IPS DF 19.7 (cell line): ENCODE measurements at regions not wholly inside any gene's neighbourhood (a gene's known extent, or its start where the extent isn't known, plus 50 kb on each side); places are given as distances from the start of the nearest gene placed in this dataset.

Source experiments
- DNase-seq: peaks from one replicate; pipeline ENCODE4 v3.0.0-alpha.2; 2013; ENCODE audit warnings: low read depth, low spot score

DNA sequence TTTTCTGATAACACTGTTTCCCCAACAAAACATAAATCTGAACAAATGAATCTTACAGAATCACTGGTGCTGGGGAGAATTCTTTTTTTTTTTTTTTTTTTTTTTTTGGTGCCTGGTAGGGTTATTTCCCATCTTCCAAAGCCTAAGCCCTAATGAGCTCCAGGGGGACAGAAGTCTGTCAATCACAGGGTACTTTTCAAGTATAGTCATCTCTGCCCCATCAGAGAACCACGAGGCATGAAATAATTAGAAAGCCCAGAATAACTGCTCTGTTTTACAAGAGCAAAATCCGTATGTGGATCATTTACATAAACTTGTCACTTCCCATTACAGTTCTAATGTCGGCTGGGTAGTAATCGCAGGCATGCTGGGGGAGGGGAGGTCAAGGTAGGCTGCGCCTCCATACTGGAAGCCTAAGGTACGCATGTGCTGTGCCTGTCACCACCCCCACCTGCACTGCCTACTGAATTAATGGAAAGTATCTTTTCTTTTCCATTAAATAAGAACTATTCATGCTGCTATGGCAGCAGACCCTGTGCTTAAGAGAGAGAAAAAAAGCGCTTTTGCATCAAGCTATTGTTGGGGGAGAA is 164.7 kb upstream of the LEF1 start:
- DNase-seq, result no peak

DNA sequence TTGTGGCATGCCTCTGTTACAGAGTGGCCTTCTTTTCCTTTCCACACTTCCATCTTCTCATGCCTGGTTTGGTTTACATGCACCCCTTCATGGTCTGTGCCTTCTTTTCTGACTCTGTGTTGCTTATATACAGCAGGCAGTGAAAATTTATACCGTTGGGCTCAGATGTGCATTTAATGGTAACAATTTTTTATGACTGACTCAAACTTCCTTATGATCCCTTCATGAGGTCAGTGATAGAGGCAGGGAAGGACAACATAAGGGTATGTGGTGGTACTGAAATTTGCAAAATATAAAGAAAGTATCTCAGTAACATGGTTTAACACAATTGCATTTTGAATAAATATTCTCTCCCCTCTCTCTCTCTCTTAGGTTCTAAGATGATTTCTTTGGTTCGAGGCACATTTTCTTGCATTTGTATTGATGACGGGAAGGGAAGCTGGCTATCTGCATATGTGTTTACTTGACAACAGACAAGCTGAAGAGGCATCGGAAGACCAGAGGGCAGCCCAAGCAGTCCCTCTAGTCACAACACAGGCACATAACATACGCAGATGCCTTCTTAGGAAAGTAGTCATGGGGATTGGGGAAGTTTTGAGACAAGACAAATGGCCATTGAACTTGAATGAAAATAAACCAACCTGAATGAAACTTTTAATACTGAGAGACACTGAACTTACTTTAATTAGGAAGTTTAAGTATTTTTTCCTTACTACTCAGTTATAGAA is 163.3 kb upstream of the LEF1 start:
- DNase-seq, result no peak

DNA sequence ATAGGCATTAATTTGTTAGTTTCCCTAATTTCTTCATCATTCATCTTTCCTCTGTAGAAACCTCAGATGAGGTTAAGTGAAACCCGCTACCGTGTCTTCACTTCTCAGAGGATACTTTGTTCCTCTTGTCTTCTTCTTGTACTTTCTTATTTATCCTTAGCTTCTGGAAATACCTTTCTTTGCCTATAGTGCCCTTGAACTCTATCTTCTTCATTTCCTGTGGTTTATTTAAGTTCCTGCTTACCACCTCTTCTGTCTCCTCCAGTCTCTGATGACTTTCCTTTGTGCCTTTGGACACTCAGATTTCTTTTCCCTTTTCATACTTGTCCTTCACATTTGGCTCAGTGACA is 159.6 kb upstream of the LEF1 start:
- DNase-seq, result no peak

DNA sequence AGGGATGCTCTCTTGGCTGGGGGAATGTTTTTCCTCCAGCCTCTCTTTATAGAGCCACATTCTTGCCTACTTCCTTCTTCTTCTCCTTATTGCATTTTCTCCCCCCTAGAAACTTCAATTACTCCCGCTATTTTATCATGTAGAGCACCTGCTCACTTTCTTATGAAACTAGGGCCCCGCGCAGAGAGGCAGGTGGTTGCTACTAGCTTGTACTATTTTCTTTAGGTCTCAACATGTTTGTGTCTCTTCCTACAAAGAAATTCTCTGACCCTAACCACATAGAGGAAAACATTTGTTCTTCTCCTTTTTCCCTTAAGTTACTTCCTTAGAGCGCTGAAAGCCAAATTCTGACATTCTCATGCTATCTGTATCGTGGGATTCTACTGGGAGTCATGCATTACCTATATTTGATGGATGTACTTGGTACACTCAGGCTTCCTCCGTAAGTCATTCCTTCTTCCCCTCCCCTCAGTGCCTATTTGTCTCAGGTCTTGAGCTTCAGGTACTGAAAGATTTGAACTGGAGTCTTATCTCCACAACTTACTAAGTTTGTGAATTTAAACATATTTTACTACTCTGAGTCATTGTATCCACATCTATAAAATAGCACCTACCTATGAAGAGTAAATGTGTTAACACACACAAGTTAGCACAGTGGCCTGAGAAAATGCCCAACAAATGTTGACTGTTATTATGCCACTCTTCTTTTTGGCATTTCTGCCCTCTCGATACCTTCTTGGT is 159.1 kb upstream of the LEF1 start:
- no peak for DNase-seq

DNA sequence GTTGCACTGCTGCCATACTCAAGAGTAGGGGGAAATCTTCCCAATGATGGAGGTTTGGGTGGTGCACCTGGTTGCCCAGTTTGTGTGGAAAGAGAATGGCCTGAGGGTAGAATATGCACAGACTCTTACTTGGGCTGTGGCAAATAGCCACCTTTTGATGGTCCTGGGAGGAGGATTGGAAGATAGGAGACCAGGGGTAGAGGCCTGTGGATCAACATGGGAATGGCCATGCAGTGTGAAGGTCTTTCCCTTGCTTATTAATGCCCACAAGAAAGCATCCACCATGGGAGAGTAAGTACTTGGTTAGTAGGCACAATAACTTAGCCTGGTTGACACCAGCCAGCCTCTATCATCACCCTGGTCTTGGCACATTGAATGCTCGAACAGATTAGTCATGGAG is 156.8 kb upstream of the LEF1 start:
- no peak for DNase-seq

DNA sequence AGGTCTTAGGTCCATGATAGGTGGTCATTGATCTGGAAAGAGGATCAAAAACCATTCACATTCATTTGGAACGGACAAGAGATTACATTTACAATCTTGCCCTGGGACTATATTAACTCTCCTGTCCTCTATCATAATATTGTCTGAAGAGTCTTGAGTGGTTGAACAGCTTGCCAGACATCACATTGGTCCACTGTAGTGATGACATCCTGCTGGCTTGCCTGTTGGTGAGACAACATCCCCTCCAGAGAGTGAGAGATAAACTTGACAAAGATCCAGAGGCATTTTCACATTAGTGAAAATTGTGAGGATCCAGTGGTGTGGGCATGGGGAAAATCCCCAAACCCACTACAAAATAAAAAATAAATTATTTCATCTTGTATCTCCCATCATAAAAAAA is 155.7 kb upstream of the LEF1 start:
- DNase-seq, result no peak

DNA sequence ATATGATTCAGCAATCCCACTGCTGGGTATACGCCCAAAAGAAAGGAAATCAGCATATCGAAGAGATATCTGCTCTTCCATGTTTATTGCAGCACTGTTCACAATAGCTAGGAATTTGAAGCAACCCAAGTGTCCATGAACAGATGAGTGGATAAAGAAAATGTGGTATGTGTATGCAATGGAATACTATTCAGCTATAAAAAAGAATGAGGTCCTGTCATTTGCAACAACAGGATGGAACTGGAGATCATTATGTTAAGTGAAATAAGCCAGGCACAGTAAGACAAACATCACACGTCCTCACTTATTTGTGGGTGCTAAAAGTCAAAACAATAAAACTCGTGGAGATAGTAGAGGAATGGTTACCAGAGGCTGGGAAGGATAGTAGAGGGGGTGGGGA is 153.8 kb upstream of the LEF1 start:
- no peak for DNase-seq

DNA sequence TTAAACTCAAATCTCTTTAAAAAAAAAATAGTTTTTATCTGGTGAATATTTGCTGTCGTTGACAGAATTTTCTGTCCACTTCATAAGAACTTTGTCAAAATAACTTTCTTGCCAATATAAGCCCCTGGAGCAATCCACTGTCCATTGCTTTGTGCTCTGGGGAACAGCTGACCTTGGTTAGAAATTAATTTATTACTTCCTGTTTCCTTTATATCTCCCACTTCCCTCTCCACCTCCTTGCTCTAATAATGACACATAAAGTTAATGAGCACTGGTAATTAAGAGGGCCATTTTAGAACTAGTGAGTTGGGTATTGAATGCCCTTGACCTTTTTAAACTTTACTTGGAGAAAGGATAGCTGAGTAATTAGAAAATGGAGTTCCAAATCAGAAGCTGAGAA is 151.3 kb upstream of the LEF1 start:
- DNase-seq, result no peak

DNA sequence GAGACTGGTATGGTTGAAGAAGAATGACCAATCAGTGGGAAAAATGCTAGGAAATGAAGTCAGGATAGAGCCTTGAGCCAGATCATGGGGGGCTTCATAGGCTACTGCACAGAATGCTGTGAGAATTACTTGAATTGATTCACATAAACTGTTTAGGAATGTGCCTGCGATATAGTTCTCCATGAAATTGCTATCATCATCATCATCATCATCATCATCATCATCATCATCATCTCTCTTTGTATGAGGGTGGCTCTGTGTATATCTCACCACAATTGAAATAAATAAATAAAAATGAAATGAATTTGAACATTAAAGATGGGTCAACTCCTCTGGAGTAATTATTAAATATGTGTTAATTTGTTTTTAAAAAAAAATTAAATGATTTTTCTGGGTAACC is 148.6 kb upstream of the LEF1 start:
- no peak for DNase-seq

DNA sequence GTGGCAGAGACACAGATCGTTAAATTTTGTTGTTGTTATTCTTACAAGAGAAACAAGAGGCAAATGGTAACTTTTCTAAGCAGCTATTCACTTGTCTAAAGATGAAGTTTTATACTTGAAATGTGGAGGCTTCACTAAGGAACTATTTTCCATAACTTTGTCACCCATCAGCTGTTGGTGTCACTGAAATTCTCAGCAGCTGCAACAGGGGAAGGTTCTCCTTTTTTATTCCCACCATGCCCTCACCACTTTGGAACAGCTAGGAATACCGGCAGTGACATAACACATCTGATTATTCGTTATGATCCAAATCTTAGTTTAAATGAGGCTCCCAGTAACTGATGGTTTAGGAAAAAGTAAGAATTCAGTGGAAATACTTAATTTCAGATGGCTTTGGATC is 147.0 kb upstream of the LEF1 start:
- no peak for DNase-seq

DNA sequence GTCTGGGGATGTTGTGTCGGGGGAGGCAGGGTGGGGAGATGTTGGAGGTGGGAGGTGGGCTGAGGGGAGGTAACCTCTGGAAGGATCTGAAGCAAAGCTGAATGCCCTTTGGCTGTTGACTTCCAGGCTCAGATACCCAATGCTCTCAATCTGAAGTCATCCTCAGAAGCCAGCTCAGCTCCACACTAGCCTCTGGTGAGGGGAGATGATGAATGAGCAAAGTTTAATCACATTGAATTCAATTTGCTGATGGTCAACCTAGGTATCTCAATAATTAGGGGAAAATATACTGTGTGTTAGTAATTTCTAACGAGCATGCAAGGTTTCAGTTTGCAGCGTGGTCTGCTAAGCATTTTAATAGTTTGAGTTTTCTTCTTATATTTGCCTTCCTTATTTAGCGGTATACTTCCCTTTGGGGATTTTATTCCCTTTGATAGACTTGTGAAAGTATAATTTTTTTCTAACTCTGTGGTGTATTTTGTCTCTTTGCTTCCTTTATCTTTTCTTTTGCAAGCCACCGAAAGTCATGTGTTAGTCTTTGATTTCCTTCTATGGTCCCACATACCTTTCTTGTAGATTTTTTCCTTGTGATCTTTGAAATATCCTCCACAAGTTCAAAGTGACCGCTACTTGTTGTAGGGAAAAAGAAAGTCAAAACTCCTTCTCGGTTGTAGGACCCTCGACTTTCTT is 146.3 kb upstream of the LEF1 start:
- DNase-seq, result no peak

DNA sequence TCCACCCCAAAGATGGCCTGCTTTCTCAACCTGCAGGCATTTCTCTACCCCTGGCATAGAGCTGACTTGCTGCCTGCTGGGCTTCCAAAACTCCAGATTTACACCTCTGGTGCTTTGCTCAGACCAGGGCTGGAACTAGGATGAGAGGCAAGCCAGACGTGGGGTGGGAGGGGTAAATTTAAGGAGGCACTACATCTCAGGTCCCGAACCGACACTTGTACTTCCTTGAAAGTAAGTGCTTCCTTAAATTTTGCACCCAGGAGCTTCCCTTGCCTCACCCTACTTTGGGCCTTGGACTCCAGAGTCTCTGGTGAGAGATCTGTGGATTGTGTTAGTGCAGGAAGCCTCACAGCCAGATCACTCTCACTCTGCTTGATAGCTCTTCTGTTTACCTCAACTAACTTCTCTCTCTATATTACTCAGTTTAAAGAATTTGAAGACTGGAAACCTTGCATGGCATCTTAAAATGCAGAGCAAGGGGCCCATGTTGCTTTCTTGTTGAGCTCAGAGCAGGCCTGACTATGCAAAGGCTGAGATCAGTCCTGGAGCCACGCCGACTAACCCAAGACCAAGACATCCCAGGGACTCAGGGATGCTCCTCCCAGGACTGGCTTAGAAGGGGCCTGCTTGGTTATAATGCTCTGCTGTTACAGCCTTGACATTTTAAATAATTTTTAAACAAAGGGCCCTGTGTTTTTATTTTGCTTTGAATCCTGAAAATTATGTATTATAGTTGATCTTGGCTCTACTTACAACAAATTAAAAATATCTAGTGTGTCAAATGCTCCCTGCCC is 145.0 kb upstream of the LEF1 start:
- DNase-seq, result no peak

DNA sequence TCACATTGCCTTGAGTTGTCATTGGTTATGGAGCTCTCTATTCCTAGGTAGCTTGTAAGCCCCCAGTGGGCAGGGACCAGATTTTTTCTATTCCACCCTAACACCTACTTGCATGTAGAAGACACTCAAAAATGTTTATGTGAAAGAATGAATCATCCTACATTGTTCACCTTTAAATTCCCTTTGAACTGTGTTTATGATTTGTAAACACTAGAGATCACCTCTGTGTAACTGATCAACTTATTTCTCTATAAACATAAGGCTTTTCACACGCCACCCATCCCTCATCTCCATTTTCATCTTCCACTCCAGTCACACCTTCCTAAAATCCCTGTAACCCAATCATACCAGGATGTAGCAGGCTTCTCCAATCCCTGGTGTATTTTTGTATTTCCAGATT is 142.6 kb upstream of the LEF1 start:
- no peak for DNase-seq

DNA sequence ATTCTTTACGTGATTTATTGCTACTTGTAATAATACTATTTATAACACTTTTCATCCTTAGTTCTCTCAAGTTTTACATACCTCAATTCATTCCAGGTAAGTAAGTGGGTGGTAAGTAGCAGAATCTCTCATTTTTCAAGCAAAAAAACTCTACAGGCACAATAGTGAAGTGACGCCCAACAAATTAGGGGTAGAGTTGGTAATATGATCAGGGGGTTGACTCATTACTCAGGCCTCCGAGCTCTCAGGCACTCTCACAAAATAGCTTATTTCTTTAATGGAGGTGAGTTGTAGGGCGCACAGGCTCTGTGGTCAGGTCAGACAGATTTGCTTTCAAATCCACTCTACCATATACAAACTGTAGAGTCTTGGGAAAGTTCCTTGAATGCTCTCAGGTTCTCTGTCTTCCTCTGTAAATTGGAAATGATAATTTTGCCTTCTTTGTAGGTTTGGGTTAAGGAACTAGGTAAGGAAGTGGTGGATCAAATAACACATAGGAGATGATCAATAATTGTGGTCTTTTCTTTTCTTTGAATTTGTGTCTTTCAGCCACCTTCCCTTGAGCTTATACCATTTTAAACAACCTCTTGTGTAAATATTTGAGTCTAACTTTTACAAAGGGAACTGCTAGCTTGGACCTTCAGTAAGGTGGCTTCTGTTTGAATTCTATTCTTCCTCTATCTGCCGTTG is 134.9 kb upstream of the LEF1 start:
- peak; percentile 9 for DNase-seq

DNA sequence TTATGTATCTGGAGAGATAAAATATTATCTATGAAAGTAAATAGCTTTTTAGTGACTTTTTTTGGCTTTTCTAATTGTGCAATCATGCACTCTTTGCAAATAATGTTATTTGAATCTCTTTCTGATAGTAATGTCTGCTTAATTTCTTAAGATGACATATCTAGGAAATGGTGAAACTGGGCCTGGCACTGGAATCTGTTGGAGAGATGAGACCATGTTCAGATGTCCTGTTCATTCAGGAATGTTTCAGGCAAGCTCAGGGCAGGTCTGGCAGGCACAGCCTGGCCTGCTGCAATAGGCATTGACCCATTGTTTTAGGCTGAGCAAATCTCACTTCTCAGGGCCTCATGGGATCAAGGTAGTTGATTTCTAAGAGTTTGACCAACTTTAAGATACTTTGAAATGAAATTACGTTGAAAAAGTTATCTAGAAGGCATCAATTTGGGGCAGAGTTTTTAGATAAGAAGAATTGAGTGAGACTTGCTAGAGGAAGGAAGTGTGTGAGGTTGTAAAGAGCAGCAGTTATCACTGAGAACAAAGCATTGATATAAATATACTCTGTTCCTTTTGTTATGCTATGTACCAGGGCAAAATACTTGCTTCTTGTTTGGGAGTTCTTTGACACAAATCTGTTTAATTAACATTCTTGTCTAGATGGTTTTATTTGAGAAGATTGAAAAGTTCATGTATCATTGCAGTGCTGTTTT is 133.0 kb upstream of the LEF1 start:
- no peak for DNase-seq

DNA sequence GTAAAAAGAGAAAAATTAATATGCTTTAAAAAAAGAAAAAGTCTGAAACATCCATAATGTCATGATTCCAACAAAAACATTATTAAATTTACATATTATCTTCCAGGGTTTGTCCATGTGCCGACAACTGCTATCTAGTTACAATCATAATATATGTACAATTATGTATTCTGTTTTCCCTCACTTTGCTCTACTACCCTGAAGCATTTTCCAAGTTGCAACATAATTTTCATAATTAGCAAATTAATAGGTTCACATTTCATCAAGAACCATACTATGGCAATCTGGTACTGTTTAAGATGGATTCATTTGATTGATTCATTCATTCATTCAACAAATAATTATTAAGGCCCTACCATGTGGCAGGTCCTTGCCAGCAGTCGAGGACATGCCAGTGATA is 128.9 kb upstream of the LEF1 start:
- DNase-seq, result no peak

DNA sequence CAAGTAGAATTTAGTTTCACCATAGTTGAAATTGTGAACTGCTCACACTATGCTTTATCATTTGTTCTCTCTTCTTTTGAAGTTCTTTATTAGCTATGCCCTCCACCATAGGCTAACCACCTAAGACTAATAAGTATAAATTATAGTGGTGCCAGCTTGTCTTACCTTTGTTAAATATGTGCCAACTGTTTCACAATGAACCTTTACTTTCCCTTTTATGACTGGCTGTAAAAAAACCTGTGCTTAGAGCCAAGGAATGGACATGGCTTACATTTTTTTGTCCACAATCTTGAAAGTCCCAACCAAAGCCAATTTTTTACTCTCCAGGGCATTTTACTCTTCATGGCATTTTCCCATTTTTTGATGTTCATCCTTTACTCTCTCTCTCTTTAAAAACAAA is 123.5 kb upstream of the LEF1 start:
- DNase-seq, result no peak

DNA sequence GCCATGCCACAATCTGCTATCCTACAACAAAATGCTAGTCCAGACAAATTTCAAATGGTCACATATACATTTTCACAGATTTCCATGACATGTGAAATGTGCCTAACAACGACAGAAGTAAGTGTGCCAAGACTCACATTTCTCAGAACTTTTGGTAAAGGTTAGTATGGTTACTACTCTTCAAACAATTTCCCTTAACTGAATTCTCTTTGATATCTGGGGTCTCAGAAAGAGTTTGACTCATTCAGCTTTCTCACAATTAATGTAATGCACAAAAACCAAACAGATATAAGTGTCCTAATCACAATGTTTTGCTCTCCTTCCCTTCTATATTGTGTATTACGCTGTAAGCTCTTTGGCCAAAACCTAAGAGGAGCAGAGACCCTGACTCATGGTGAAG is 122.4 kb upstream of the LEF1 start:
- no peak for DNase-seq

DNA sequence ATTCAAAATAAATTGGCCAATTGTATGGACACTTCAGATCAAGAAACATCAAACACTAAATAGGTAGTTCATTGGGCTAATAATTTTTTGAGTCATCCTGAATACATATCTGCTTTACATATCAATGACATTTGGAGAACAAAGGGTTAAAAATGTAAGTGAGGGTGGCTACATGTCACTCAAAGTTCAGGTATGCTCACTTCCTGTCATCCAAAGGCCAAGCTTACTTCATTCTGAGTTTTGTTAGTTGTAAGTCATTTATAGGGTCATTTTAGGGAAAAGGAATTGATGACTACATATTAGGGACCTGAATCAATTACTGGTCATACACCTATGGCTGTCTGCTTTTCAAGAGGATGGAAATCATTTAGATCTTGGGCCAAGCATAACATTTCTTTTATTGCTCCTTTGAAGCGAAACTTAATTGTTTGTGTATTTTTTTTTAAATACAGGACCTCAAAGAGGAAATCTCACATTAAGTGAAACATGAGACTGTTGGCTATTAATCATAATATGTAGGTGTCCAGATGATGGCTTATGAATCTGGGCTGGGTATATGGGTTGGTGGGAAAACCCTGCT is 119.2 kb upstream of the LEF1 start:
- no peak for DNase-seq

DNA sequence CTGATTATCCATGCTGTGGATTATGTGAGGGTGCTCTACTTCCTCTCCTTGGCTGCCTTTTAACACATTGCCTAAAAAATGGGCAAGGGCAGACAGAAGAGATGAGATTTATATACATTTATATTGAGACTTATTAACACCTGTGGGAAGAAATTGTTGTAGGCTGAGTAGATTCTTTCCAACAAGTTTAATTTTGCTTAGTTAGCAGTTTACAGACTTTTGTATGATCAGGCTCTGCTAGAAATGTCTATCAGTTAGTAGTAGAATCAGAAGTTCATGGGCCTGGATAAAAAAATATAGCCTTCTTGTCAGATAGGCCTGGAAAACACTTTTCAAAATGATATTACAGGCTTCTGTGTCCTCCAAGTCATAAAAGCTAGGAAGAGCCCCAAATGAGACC is 111.3 kb upstream of the LEF1 start:
- no peak for DNase-seq
